SIG-M5 treated with dmso at 0.1 percent for 504 hours (cell line): ENCODE measurements at regions not wholly inside any gene's neighbourhood (a gene's known extent, or its start where the extent isn't known, plus 50 kb on each side); places are given as distances from the start of the nearest gene placed in this dataset.

Experiments
- DNase-seq: peaks from one replicate; lab custom pipeline; 2025; ENCODE audit not compliant: unreplicated experiment; lab: John Stamatoyannopoulos, UW

DNA sequence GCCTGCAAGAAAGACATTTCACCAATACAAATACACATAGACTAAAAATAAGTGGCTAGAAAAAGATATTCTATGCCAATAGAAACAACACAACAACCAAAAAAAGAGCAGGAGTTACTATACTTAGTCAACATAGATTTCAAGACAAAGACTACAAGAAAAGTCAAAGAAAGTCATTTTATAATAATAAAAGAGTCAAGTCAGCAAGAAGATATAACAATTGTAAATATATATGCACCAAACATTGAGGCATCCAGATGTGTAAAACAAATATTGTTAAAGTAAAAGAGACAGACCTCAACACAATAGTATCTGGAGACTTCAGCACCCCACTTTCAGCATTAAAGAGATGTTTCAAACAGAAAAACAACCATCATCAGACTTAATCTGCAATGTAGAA lies 104.6 kb downstream of the AMY1C start:
- DNase-seq = no peak

DNA sequence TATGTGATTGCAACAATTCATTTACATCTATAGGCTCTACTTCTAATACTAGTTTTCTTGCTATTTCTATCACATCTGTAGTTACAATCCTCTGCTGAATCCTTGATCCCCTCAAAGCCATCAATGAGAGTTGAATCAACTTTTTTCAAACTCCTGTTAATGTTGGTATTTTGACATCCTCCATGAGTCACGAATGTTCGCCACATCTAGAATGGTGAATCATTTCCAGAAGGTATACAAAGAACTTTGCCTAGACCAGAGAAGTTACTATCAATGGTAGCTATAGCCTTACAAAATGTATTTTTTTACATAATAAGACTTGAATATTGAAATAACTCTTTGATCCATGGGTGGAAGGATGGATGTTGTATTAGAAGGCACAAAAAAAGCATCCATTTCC lies 110.0 kb downstream of the AMY1C start:
- no peak for DNase-seq

DNA sequence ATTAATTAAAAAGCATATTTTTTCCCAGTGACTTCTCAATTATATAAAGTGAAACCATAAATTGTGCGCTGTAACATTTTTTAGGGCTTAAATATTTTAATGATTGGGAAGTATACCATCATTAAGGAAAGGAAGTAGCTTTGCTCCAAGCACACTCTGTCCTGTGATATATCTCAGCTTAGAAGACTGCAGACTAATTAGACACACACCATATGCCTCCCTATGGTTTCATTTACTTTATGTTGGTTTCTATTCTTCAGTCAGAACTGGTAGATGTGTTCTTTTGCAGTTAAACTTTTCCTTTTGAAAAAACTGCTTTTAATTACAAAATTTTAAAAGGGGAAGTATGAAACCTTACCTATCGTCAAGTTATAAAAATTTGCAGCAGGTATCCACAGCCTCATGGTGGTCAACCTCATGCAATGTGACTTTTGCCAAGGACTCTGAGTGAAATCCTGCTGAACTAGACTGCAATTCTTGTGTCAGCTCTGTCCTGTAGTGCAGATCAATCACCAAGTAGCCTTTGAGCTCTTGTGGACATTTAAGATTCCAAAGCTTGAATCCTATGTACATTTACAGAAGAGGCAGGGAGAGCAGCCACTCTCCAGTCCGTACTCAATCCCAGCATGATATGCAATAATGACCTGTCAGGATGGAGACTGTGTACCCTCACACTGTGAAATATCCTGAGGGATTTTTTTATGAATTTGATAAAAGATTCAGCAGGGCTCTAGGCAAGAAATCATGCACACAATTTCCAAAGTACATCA lies 149.1 kb downstream of the AMY1C start:
- no peak for DNase-seq

DNA sequence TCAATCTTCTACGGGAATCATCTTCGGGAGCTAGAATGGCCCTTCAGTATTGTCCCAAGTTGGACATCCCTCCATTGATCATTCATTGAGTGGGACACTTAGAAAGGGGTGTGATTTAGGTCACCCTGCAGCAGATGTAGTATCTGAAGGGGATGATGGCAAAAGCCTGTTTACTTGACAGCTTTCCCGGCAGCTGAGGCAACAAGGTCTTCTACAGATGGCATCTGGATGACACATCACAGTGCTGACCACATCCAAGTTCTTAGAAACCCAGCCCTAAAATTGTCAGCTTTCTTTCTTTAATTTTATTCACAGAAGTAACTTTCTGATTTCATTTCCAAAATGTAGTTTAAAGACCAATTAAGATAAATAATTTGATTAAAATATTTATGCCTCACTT lies 150.3 kb downstream of the AMY1C start:
- no peak for DNase-seq

DNA sequence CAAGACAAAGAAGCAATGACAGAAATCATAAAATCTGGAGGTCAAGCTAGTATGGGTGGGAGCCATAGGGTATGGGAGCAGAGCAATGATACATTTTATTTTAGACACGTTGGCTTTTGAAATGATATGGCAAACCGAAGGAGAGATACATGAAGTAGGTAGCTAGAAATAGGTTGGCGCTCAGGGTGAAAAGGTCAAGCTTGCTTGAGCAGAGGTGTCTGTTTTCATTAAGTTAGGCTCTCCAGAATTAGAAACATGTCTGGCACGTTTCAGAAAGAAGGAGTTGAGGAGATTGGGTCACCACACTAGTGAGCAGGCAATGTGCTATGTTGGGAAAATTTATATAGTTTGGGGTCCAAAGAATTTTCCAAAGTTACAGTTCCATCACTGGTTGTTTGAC lies 151.4 kb downstream of the AMY1C start:
- DNase-seq = no peak

DNA sequence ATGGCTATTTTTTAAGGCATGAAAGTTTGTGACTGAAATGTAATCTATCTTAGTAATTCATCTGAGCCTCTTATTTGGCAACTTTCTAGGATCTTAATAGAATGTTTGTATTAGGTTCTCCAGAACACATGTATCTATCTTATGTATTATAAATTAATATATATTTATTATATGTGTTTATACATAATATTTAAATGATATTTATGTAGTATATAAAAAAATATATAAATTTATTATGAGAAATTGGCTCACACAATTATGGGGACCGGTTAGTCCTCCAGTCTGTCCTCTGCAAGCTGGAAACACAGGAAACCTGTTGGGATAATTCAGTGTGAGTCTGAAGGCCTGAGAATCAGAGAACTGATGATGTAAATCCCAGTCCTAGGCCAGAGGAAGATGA lies 155.7 kb downstream of the AMY1C start:
- DNase-seq = no peak

DNA sequence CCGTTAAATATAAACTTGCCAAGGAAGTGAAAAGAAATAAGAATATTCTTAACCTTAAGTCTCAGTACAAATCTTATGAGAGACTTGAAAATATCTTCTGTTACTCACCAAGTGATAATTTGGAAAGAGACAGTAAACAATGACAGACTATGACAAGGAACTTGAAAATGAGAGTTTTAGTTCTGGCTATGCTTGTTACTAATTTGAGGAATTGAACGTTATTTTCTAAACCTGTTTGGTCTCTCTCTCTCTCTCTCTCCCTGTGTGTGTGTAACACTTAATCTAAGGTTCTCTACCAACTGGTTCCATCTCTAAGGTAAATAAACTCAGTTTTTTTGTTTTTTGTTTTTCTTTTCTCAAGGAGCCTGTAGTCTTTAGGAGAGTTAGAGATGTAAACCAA lies 161.8 kb downstream of the AMY1C start:
- DNase-seq = no peak

DNA sequence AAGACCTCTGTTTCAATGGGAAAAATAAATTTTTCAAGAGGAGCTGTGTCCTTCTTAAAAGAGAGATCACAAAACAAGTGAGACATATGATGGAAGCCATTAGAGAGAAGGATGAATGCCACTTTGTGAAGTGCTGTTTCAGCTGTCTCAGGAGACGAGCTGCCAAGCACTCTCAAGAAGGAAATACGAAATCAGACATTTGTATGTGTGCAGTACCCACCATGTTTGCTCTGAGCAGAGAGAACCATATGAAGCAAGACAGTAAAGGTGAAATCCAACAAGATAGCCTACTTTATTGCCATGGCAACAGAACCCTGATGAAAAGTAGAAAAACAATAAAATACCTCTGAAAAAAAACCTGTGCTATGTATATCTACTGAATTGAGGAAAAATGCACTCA lies 168.1 kb downstream of the AMY1C start:
- no peak for DNase-seq

DNA sequence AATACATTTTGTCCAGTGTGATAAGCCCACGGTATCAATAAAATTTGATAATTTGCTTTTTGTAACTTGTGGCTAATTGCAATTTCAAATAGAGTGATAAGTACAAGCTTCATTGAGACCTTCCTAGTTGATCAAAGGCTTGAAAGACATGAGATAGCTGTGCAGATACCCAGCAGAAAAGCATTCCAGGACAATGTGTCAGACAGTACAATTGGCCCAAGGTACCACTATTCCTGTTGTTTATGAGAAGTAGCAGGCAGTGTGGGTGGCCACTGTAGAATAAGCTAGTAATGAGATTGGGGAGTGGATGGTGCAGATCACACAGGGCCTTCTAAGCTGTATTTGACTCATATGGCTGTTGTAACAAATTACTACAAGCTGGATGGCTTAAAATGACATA lies 182.2 kb downstream of the AMY1C start:
- DNase-seq = no peak

DNA sequence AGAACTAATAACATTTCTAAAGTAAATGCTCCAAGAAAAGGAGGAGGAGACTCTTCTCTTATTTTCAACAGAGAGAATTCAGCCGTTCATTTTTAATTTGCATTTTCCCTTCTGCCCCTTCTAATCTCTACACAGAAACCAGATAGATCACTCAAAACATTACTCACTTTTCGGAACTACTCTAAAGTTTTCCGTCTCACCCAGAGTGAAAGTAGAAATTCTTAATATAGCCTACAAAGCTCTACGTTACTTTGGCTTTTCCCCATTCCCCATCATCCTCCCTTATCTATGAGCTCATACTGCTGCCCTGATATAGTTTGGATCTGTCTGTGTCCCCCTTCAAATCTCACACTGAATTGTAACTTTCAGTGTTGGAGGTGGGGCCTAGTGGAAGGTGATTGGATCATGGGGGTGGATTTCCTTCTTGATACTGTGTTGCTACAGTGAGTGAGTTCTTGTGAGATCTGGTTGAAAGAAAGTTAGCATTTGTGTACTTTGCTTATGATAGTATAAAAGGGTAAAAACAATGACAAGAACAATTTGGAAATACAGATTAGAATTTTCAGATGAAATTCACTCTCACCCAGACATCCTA lies 188.2 kb downstream of the AMY1C start:
- DNase-seq = no peak

DNA sequence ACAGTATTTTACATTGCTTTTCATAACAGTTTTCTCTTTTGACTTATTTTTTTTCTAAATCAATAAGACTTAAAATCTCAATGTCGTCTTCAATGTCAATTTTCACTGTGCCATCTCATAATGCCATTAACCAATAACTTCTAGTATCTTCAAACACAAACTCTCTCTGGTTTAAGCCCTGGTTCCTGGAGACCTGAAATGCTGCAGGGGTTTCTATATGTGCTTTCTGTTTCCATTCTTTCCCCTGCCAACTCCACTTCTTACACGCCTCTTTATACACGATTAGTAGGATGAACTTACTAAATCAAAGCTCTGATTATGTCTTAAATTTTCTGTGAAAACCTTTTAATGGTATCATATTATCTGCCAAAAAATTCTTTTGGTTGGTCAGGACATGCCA lies 191.4 kb downstream of the AMY1C start:
- no peak for DNase-seq

DNA sequence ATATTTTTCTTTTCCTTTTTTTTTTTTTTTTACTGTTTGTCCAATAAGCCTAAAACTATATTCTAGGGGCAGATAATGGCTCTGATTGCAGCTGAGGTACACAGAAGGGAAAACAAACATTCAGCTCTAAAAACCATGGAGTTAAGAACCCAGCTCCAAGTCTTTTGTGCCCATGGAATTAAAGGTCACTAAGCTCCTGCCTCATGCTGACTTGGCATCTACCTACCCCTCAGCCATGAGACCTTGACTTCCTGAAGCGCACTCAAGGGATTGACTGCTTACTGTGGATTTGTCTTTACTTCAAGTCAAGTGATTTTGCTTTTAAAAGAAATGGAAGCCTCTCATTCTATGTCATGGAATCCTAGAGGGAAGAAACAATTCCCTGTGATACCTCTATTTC lies 192.3 kb downstream of the AMY1C start:
- no peak for DNase-seq

DNA sequence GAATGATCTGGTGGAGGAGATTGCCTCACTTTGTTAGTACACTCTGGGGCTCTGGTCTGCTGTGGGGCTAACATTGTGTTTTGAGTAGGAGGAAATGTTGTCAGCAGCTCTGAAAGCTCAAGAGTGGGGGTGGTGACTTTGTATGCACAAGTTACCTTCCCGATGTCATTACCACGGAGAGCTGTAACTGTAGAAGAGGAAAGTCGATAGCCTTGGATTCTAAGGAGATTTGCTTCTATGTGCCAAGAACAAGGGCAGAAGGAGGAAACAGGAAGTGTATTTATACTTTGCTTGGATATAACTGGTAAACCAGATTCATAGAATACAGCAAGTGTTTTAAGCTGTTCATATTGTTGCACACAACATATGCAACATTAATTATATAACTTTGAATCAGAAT lies 196.1 kb downstream of the AMY1C start:
- DNase-seq = peak; percentile 4

DNA sequence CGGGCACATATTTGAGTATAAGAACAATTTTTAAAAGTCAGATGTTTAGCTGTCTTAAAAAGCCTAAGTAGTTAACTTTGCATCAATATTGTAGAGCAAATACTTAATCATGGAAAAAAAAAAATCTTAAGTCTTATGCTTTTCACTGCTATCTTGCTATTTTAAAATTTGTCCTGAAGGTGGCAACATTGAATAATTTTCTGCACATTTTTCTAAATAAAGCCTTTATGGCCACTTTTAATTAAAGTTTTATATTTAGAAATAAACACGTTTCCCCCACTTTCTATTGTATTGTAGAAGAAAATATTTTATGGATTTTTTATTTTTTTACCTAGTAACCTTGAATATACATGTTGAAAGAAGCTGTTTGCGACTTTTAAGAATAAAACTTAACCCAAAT lies 198.8 kb downstream of the AMY1C start:
- peak; percentile 1 for DNase-seq

DNA sequence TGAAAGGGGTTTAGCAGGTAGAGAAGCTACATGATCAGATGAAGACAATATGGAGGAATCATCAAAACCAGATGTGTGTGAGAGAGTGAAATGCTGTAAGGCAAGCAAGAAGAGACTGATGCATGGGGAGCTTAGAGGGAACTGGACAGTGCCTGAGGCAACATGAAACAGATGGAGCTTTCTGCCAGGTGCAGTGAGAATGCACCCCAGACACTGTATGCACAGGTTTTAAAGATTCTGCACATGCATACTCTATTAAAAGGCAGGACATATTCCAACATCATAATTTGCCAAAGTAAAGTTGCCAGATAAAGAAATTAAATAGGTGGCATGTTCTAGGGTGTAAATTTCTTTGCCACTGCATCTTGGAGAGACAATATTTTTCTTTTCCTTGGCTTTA lies 200.1 kb downstream of the AMY1C start:
- DNase-seq = no peak

DNA sequence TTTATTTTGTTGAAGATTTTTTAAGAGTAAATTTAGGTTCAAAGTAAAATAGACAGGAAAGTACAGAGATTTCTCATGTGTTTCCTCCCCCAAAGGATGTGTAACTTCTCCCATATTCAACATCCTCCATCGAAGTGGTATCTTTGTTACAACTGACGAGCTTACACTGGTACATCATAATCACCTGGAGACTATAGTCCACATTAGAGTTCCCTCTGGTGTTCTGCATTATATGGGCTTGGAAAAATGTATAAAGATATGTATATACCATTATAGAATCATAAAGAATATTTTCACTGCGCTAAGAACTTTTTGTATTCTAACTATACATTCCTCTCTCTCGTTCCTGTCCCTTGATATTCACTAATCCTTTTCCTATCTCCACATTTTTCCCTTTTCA lies 203.7 kb downstream of the AMY1C start:
- no peak for DNase-seq

DNA sequence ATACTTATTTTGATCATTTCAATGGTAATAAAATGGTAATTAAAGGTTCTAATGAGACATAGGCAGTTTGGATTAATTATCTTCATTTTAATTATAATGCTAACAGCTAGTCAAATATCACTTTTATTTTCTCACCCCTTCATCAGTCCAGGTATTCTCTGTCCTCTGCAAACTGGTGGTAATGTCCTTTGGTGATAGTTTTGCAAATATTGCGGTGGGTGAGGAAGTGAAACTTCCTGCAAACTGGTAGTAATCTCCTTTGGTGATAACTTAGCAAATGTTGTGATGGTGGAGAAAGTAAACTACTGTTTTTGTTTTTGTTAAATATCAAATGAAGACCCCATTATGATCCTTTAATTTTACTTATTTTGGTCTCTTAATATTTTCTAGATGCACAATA lies 209.0 kb downstream of the AMY1C start:
- DNase-seq = peak; percentile 2

DNA sequence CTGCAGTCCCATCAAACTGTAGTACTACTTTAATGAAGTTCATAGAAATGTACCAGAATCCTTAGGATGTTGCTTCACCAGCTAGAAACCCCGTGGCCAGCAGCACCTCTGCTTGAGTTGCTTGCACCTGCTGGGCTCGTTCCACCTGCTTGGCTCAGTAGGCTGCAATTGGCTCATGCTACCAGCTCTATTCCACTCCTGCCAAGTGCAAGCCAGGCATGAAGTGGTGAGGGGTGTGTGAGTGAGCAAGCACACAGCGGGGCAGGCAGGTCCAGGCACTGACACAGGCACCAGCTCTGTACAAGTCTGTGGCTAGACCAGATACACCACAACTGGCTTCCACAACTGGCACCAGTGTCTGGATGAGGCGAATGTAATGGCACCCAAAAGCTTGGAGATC lies 209.9 kb downstream of the AMY1C start:
- no peak for DNase-seq

DNA sequence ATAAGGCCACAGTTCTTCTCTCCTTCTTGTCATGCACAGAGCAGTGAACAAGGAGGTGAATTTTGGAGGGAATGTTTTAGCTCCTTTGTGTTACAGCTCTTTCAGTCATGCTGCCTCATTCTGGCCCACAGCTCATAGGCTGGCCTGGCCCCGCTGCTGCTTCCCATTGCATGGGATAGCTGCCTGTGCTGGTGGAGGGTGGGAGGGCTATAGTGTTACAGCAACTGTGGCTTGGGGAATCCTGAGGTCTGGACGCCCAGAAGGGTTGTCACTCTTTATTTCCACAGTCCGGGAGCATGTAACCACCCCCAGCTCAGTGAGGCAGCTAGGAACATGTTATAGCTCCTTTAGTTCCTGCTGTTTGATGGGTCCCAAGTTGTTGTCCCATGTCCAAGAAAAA lies 210.3 kb downstream of the AMY1C start:
- no peak for DNase-seq

DNA sequence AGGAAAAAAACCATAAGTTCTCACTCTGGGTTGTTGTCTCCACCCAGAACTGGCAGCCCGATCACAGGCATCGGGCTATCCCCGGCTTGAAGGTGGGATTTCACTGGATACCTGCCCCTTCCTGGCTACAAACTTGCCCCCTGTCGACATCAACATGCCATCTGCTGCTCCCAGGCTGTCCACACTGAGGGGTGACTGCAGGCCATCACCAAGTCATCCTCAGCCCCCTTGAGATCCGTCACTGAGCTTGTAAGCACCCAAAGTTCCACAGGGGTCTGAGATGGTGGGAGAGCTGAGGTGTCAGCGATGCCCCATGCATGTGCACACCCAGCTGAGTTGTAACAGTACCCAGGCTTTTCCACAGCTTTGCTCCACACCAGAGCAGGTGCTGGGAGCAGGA lies 211.0 kb downstream of the AMY1C start:
- DNase-seq = no peak

DNA sequence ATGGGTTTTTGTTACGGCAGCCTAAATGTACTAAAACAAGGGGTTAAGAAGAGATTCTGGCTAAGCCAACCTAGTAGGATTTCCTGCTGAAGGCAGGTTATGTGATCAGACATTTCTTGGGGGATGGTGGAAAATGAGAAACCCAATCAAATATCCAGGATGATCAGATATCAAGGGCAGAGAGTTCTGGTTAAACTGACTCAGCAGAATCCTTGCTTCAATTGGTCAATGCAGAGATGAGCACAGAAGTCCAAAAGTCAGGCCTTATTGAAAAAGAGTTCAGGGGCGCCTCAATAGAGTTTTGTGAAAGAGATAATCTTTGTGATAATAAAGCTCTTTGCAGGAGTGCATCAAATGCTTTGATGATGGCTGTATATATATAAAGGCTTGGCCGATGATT lies 237.1 kb downstream of the AMY1C start:
- no peak for DNase-seq

DNA sequence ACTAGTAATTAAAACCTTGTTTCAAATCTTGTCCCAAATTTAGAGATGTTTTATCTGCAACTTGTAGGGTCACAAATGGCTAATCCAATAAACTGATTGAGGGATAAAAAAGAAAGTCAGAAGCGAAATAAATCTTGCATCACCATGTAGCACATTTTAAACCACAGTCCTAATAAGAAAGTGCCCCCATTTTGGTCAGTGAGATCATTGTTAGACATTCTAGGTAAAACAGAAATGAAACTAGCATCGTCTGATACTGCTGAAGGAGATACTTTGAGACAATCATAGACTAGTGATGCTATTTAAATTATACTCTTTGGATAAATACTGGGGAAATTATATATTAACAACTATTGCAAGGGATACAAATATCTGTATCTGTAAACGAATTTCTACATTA lies 247.9 kb downstream of the AMY1C start:
- DNase-seq = peak; percentile 3
